ENCODE measurements at regions not wholly inside any gene's neighbourhood (a gene's known extent, or its start where the extent isn't known, plus 50 kb on each side); places are given as distances from the start of the nearest gene placed in this dataset.

DNA sequence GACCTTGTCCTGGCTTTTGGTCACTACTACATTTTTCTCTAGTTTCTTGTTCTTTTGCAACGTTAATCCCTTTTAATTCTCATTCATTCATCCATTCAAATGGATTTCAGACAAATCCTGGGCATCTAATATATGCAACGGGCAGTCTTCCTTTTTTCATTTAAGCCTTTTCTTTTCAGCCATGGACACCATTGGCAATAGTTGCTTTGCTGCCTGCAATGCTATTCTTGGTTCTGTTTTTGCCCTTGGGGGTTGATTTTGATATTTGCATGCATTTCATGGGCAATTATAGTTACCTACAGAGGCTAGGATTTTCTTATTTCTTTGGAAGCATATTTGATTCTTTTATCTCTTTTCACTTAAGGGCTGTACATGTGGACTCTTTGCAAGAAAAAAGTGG is 180.5 kb upstream of the ARX start:
- Mint-ChIP-seq H3K27ac (no peak overlapping the region), H3K4me1 (no peaks in the 10 kb centered on the region), H3K36me3 (no peaks in the 10 kb centered on the region), H3K9me3 (peaks cover 0 to 5% (median 0%) of the 10 kb centered on the region in 7 donors), H3K4me3 (no peak overlapping the region), H3K27me3 (no peaks in the 10 kb centered on the region)
- Histone ChIP-seq H3K9me3 (ENCODE audit: control insufficient read depth in 2 of 2, low read length in 2 of 2) (no peaks in the 10 kb centered on the region), H3K4me3 (ENCODE audit: low read depth, low read length) (no peak overlapping the region), H3K4me1 (ENCODE audit: control insufficient read depth, insufficient read depth, low read length, poor library complexity, severe bottlenecking) (no peaks in the 10 kb centered on the region), H3K27me3 (ENCODE audit: control insufficient read depth, insufficient read depth, low read length) (no peaks in the 10 kb centered on the region), H3K27ac (ENCODE audit: insufficient read depth, low read length, poor library complexity, severe bottlenecking) (no peak overlapping the region), H3K36me3 (ENCODE audit: control insufficient read depth, insufficient read depth, low read length) (no peaks in the 10 kb centered on the region)
- ATAC-seq (ENCODE audit: low read depth in 2 of 2) (no peak), DNase-seq (no peak)

DNA sequence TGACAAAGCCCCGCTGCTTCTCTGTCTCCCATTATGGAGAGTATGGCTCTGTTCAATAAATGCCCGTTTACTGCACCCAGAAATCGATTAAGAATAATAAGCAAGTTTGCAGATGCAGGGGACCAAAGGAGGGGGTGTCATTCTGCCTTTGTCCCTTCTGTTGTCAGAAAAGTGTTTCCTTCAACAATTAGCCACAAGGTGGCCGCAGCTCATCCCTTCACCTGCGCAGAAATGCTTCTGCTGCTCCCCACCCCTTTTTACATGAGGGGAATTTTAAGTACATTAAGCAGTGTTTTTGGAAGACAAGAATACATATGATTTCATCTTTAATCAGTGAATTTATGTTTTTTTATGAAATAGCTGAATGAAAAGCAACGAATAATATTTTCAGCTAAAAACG is 175.6 kb upstream of the ARX start:
- ATAC-seq (ENCODE audit: low read depth in 2 of 2) (no peak), DNase-seq (no peak)
- Histone ChIP-seq H3K9me3 (ENCODE audit: control insufficient read depth in 2 of 2, low read length in 2 of 2) (peaks cover 0 to 4% of the 10 kb centered on the region in 2 experiments), H3K4me3 (ENCODE audit: low read depth, low read length) (no peak overlapping the region), H3K4me1 (ENCODE audit: control insufficient read depth, insufficient read depth, low read length, poor library complexity, severe bottlenecking) (no peaks in the 10 kb centered on the region), H3K27ac (ENCODE audit: insufficient read depth, low read length, poor library complexity, severe bottlenecking) (no peak overlapping the region), H3K36me3 (ENCODE audit: control insufficient read depth, insufficient read depth, low read length) (no peaks in the 10 kb centered on the region), H3K27me3 (ENCODE audit: control insufficient read depth, insufficient read depth, low read length) (no peaks in the 10 kb centered on the region)
- Mint-ChIP-seq H3K4me1 (no peaks in the 10 kb centered on the region), H3K9me3 (peaks cover 0 to 8% (median 4%) of the 10 kb centered on the region in 7 donors), H3K36me3 (no peaks in the 10 kb centered on the region), H3K27me3 (peaks cover 4% of the 10 kb centered on the region), H3K27ac (no peak overlapping the region), H3K4me3 (no peak overlapping the region)

DNA sequence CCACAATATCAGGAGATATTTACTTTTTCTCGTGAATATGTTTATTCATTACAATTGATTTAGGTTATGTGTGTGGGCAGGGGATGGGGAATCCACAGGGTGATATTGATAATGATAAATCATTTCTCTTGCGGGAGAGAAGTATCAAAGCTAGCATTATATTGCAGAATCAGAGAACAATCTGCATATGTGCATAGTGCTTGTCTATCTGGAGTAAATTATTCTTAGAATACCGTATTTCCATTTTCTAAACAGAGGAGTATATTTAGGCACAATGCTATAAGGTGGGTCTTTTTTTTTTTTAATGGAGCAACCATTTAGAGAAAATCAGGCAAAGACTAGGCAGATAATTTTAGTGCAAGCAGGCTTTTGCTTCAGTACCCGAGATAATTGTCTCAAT is 166.0 kb upstream of the ARX start:
- Histone ChIP-seq H3K4me3 (ENCODE audit: low read depth, low read length) (no peak overlapping the region), H3K4me1 (ENCODE audit: control insufficient read depth, insufficient read depth, low read length, poor library complexity, severe bottlenecking) (no peaks in the 10 kb centered on the region), H3K9me3 (ENCODE audit: control insufficient read depth in 2 of 2, low read length in 2 of 2) (no peaks in the 10 kb centered on the region), H3K27me3 (ENCODE audit: control insufficient read depth, insufficient read depth, low read length) (no peaks in the 10 kb centered on the region), H3K27ac (ENCODE audit: insufficient read depth, low read length, poor library complexity, severe bottlenecking) (no peak overlapping the region), H3K36me3 (ENCODE audit: control insufficient read depth, insufficient read depth, low read length) (no peaks in the 10 kb centered on the region)
- H3K36me3 Mint-ChIP-seq = no peaks in the 10 kb centered on the region
- no peak for ATAC-seq (ENCODE audit: low read depth in 2 of 2)
- peaks cover 0 to 6% (median 0%) of the 10 kb centered on the region in 7 donors for H3K9me3 Mint-ChIP-seq
- no peak overlapping the region for H3K27ac Mint-ChIP-seq
- no peaks in the 10 kb centered on the region for H3K4me1 Mint-ChIP-seq
- peaks cover 6% of the 10 kb centered on the region for H3K27me3 Mint-ChIP-seq
- no peak overlapping the region for H3K4me3 Mint-ChIP-seq
- DNase-seq = no peak

DNA sequence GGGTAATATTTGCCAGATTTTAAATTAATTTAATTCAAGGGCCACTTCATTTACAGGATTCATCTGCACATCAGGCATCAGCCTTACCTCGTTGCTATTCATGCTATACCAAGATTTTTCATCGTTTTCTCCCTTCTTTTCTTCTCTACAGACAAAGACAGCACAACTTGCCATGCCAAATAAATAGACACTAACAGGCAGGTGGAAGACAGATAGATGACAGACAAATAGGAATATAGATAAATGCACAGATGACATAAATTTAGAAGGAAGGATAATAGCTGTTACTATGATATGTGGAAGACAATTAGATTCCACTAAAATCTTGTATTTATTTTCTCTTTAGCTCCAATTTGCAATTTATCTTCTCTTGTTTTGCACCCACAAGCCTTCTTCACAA is 164.5 kb upstream of the ARX start:
- peaks cover 0 to 6% (median 0%) of the 10 kb centered on the region in 7 donors for H3K9me3 Mint-ChIP-seq
- no peaks in the 10 kb centered on the region for H3K36me3 Mint-ChIP-seq
- H3K27ac ChIP-seq (ENCODE audit: insufficient read depth, low read length, poor library complexity, severe bottlenecking) = no peak overlapping the region
- no peak overlapping the region for H3K27ac Mint-ChIP-seq
- peaks cover 6% of the 10 kb centered on the region for H3K27me3 Mint-ChIP-seq
- no peaks in the 10 kb centered on the region for H3K27me3 ChIP-seq (ENCODE audit: control insufficient read depth, insufficient read depth, low read length)
- H3K4me3 Mint-ChIP-seq = no peak overlapping the region
- no peak overlapping the region for H3K4me3 ChIP-seq (ENCODE audit: low read depth, low read length)
- H3K4me1 ChIP-seq (ENCODE audit: control insufficient read depth, insufficient read depth, low read length, poor library complexity, severe bottlenecking) = no peaks in the 10 kb centered on the region
- ATAC-seq (ENCODE audit: low read depth in 2 of 2) = no peak
- DNase-seq = no peak
- H3K9me3 ChIP-seq (ENCODE audit: control insufficient read depth in 2 of 2, low read length in 2 of 2) = no peaks in the 10 kb centered on the region
- H3K4me1 Mint-ChIP-seq = no peaks in the 10 kb centered on the region
- no peaks in the 10 kb centered on the region for H3K36me3 ChIP-seq (ENCODE audit: control insufficient read depth, insufficient read depth, low read length)

DNA sequence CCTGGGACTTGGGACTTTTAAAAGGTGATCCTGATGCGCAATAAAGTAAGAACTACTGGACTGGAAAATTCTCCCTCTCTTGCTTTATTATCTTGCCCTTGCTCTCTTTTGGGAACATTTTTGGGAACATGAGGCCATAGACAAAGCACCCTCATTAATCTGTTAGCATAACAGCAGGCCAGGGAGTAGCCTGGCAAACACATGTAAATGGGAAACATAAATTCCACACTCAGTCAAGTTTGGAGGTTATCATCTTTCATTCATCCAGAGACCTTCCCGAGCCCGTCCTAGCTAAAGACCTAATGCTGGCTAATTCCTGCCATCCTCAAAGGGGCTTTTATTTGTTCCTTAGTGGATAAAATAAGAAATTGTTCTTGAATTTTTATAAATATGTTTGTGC is 162.8 kb upstream of the ARX start:
- Histone ChIP-seq H3K4me1 (ENCODE audit: control insufficient read depth, insufficient read depth, low read length, poor library complexity, severe bottlenecking) (no peaks in the 10 kb centered on the region), H3K27me3 (ENCODE audit: control insufficient read depth, insufficient read depth, low read length) (no peaks in the 10 kb centered on the region), H3K9me3 (ENCODE audit: control insufficient read depth in 2 of 2, low read length in 2 of 2) (no peaks in the 10 kb centered on the region), H3K4me3 (ENCODE audit: low read depth, low read length) (no peak overlapping the region), H3K27ac (ENCODE audit: insufficient read depth, low read length, poor library complexity, severe bottlenecking) (no peak overlapping the region), H3K36me3 (ENCODE audit: control insufficient read depth, insufficient read depth, low read length) (no peaks in the 10 kb centered on the region)
- Mint-ChIP-seq H3K27ac (no peak overlapping the region), H3K36me3 (no peaks in the 10 kb centered on the region), H3K4me1 (no peaks in the 10 kb centered on the region), H3K27me3 (peaks cover 12% of the 10 kb centered on the region), H3K9me3 (peaks cover 0 to 6% (median 0%) of the 10 kb centered on the region in 7 donors), H3K4me3 (no peak overlapping the region)
- no peak for DNase-seq
- no peak for ATAC-seq (ENCODE audit: low read depth in 2 of 2)

DNA sequence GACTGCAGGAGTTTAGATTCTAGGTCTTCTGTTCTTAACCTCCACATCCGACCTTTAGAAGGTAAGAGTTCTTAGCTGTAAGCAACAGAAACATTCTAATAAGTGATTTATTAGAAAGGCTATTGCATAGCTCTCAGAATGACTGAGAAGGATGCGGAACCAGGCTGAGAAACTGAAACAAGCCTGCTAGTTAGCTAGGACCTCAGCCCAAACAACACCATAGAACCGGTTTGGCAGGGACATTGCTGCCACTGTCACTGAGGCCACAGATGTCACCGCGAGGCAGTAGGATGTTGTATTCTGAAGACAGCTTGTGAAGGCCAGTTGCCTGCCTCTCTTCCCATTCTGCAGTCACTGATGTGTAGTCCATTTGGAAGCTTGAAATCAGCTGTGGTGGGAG is 160.0 kb upstream of the ARX start:
- Mint-ChIP-seq H3K36me3 (no peaks in the 10 kb centered on the region), H3K4me1 (no peaks in the 10 kb centered on the region), H3K4me3 (no peak overlapping the region), H3K27ac (no peak overlapping the region), H3K9me3 (peaks cover 0 to 5% (median 0%) of the 10 kb centered on the region in 7 donors), H3K27me3 (peaks cover 12% of the 10 kb centered on the region)
- Histone ChIP-seq H3K4me1 (ENCODE audit: control insufficient read depth, insufficient read depth, low read length, poor library complexity, severe bottlenecking) (no peaks in the 10 kb centered on the region), H3K9me3 (ENCODE audit: control insufficient read depth in 2 of 2, low read length in 2 of 2) (no peaks in the 10 kb centered on the region), H3K27me3 (ENCODE audit: control insufficient read depth, insufficient read depth, low read length) (no peaks in the 10 kb centered on the region), H3K27ac (ENCODE audit: insufficient read depth, low read length, poor library complexity, severe bottlenecking) (no peak overlapping the region), H3K4me3 (ENCODE audit: low read depth, low read length) (no peak overlapping the region), H3K36me3 (ENCODE audit: control insufficient read depth, insufficient read depth, low read length) (no peaks in the 10 kb centered on the region)
- ATAC-seq (ENCODE audit: low read depth in 2 of 2) = no peak
- no peak for DNase-seq

DNA sequence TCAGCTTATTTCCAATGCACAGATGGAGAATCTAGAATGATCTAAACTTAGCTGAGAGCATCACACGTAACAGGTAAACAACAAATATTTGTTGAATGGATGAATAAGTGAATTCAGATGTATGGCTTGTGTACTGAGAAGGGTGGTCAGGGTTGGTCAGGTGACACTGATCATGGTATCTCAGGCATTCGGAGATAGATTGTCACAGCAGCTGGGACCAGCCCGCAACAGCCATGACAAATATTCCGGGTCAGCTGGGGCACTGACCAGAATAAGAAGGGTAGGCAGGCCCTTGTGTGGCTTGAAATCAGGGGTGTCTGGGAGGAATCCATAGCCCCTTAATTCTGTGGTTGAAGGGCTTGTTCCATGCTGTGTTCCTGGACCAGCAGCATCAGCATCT is 159.4 kb upstream of the ARX start:
- no peak overlapping the region for H3K4me3 ChIP-seq (ENCODE audit: low read depth, low read length)
- H3K36me3 ChIP-seq (ENCODE audit: control insufficient read depth, insufficient read depth, low read length) = no peaks in the 10 kb centered on the region
- no peak for ATAC-seq (ENCODE audit: low read depth in 2 of 2)
- H3K27ac ChIP-seq (ENCODE audit: insufficient read depth, low read length, poor library complexity, severe bottlenecking) = no peak overlapping the region
- no peak for DNase-seq
- no peak overlapping the region for H3K4me3 Mint-ChIP-seq
- H3K27ac Mint-ChIP-seq = no peak overlapping the region
- peaks cover 0 to 4% (median 0%) of the 10 kb centered on the region in 7 donors for H3K9me3 Mint-ChIP-seq
- no peaks in the 10 kb centered on the region for H3K9me3 ChIP-seq (ENCODE audit: control insufficient read depth in 2 of 2, low read length in 2 of 2)
- no peaks in the 10 kb centered on the region for H3K4me1 ChIP-seq (ENCODE audit: control insufficient read depth, insufficient read depth, low read length, poor library complexity, severe bottlenecking)
- H3K27me3 Mint-ChIP-seq = peaks cover 9% of the 10 kb centered on the region
- H3K27me3 ChIP-seq (ENCODE audit: control insufficient read depth, insufficient read depth, low read length) = no peaks in the 10 kb centered on the region
- H3K36me3 Mint-ChIP-seq = no peaks in the 10 kb centered on the region
- no peaks in the 10 kb centered on the region for H3K4me1 Mint-ChIP-seq

DNA sequence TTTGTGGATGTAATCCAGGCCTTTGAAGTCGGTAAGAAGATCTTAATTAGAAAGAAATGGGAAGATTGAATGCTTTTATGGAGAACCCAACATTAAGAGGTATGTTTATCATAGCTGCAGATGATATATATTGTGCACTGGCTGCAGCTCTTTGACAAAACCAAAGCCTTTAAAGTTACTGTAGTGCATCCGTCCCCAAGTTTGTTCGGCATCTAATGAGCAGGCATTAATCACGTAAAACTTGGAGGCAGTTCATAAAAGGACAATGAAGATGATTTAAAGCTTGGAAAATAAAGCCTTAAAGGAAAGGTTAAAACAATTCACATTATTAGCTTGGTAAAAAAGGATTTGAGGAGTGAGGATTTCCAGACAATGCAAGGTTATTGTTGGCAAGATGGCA is 150.8 kb upstream of the ARX start:
- Mint-ChIP-seq H3K27me3 (no peaks in the 10 kb centered on the region), H3K27ac (no peak overlapping the region), H3K4me3 (no peak overlapping the region), H3K4me1 (no peaks in the 10 kb centered on the region), H3K36me3 (no peaks in the 10 kb centered on the region), H3K9me3 (peaks cover 0 to 6% (median 0%) of the 10 kb centered on the region in 7 donors)
- ATAC-seq (ENCODE audit: low read depth in 2 of 2) (no peak), DNase-seq (no peak)
- no peaks in the 10 kb centered on the region for H3K4me1 ChIP-seq (ENCODE audit: control insufficient read depth, insufficient read depth, low read length, poor library complexity, severe bottlenecking)
- H3K4me3 ChIP-seq (ENCODE audit: low read depth, low read length) = no peak overlapping the region
- H3K36me3 ChIP-seq (ENCODE audit: control insufficient read depth, insufficient read depth, low read length) = no peaks in the 10 kb centered on the region
- H3K27me3 ChIP-seq (ENCODE audit: control insufficient read depth, insufficient read depth, low read length) = no peaks in the 10 kb centered on the region
- no peak overlapping the region for H3K27ac ChIP-seq (ENCODE audit: insufficient read depth, low read length, poor library complexity, severe bottlenecking)
- no peaks in the 10 kb centered on the region for H3K9me3 ChIP-seq (ENCODE audit: control insufficient read depth in 2 of 2, low read length in 2 of 2)
